ENCODE measurements at regions not wholly inside any gene's neighbourhood (a gene's known extent, or its start where the extent isn't known, plus 50 kb on each side); places are given as distances from the start of the nearest gene placed in this dataset.
"Not testable (repeated sequence)": the region's sequence is repeated elsewhere in the genome, so short reads cannot be mapped to it uniquely, and the experiment has no call there.

- TF ChIP-seq, protein P1, sequence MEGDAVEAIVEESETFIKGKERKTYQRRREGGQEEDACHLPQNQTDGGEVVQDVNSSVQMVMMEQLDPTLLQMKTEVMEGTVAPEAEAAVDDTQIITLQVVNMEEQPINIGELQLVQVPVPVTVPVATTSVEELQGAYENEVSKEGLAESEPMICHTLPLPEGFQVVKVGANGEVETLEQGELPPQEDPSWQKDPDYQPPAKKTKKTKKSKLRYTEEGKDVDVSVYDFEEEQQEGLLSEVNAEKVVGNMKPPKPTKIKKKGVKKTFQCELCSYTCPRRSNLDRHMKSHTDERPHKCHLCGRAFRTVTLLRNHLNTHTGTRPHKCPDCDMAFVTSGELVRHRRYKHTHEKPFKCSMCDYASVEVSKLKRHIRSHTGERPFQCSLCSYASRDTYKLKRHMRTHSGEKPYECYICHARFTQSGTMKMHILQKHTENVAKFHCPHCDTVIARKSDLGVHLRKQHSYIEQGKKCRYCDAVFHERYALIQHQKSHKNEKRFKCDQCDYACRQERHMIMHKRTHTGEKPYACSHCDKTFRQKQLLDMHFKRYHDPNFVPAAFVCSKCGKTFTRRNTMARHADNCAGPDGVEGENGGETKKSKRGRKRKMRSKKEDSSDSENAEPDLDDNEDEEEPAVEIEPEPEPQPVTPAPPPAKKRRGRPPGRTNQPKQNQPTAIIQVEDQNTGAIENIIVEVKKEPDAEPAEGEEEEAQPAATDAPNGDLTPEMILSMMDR (conservative IDR thresholded peaks at IDR 0.05; ENCODE audit: low read depth, low read length) = no peak
- DNase-seq (ENCODE audit: low read depth) = no peak
Observed at GRCh38 chr3:89533275-89533674, 425.9 kb downstream of the EPHA3 start.

DNA sequence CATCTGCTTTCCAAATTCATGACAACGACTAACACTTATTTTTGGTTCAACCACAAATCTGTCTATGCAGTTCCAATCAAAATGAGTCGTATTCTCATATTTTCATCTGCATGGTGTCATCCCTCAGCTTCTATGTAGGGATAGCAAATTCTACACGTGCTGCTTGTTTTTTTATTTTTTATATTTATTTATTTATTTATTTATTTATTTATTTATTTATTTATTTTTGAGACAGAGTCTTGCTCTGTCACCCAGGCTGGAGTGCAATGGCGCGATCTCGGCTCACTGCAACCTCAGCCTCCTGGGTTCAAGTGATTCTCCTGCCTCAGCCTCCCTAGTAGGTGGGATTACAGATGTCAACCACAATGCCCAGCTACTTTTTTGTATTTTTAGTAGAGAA, 447.2 kb downstream of the EPHA3 start:
- DNase-seq (ENCODE audit: low read depth) = not testable (repeated sequence)

More at GRCh38 chr3:89533275-89533674, 425.9 kb downstream of the EPHA3 start:
- no peak overlapping the region for H3K4me3 ChIP-seq (ENCODE audit: low read depth, low read length)

DNA sequence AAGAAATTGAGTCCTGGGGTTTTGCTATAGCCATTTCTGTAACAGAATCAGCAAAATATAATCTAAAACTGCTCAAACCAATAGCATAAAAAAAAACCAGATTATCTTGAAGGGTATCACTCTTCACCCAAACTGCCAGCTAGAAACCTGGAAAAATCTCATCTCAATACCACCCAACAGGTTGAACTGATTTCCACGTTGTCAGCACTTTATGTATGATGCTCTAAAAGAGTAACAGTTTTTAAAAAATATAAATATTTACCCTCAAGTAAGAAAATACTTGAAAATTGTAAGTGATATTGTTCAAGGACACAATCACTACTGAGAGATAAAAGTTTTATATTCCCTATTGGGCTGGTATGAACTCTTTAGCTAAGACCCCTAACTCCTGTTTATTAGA, 451.3 kb downstream of the EPHA3 start:
- H3K4me3 ChIP-seq (ENCODE audit: low read depth, low read length) = no peak overlapping the region
- TF ChIP-seq, protein P1 (conservative IDR thresholded peaks at IDR 0.05; ENCODE audit: low read depth, low read length) = no peak
- no peak for DNase-seq (ENCODE audit: low read depth)

More for the DNA sequence above, 447.2 kb downstream of the EPHA3 start:
- H3K4me3 ChIP-seq (ENCODE audit: low read depth, low read length) = not testable (repeated sequence)

GRCh38 chr3:89560568-89560967, 453.1 kb downstream of the EPHA3 start:
- TF ChIP-seq, protein P1 (conservative IDR thresholded peaks at IDR 0.05; ENCODE audit: low read depth, low read length) = no peak
- peak; percentile 97 for DNase-seq (ENCODE audit: low read depth)

GRCh38 chr3:89562373-89562772, 455.0 kb downstream of the EPHA3 start:
- DNase-seq (ENCODE audit: low read depth) = no peak
- TF ChIP-seq, protein P1 (conservative IDR thresholded peaks at IDR 0.05; ENCODE audit: low read depth, low read length) = peak; percentile 20
- no peak overlapping the region for H3K4me3 ChIP-seq (ENCODE audit: low read depth, low read length)

More at GRCh38 chr3:89560568-89560967, 453.1 kb downstream of the EPHA3 start:
- no peak overlapping the region for H3K4me3 ChIP-seq (ENCODE audit: low read depth, low read length)

DNA sequence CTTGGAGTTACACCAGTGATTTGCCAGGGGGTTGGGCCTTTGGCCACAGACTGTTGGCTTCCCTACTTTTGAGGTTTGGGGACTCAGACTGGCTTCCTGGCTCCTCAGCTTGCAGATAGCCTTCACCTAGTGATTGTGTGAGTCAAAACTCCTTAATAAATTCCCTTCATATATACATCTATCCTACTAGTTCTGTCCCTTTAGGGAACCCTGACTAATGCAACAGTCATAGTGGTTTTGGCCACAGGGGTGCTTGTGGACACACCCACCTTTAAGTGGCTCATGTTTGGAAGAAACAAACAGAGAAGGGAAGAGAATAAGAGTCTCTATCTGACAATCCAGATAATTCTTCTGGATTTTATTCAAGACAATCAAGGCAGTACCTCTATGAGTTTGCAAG, 457.7 kb downstream of the EPHA3 start:
- TF ChIP-seq, protein P1 (conservative IDR thresholded peaks at IDR 0.05; ENCODE audit: low read depth, low read length) = no peak
- no peak for DNase-seq (ENCODE audit: low read depth)

GRCh38 chr3:89570465-89570864, 463.0 kb downstream of the EPHA3 start:
- H3K4me3 ChIP-seq (ENCODE audit: low read depth, low read length) = no peak overlapping the region
- DNase-seq (ENCODE audit: low read depth) = no peak
- TF ChIP-seq, protein P1 (conservative IDR thresholded peaks at IDR 0.05; ENCODE audit: low read depth, low read length) = no peak

More for the DNA sequence above, 457.7 kb downstream of the EPHA3 start:
- H3K4me3 ChIP-seq (ENCODE audit: low read depth, low read length) = no peak overlapping the region

Measured in choroid plexus epithelial cell (primary cell).